PC-9 (cell line): ENCODE measurements at regions not wholly inside any gene's neighbourhood (a gene's known extent, or its start where the extent isn't known, plus 50 kb on each side); places are given as distances from the start of the nearest gene placed in this dataset.

Experiments used
- CTCF ChIP-seq: fragments of 200-600 bp; sonication (generic); conservative IDR thresholded peaks from 2 replicates; pipeline ENCODE4 v1.6.1; 2017; ENCODE audit warnings: mixed run types, antibody characterized with exemption, mild to moderate bottlenecking, moderate library complexity
- EZH2 ChIP-seq: fragments of 200-600 bp; sonication (generic); IDR thresholded peaks from 2 replicates; pipeline ENCODE4 v1.8.0; 2017; ENCODE audit warnings: antibody characterized with exemption, low read depth

GRCh38 chr6:85015396-85015990, 251.1 kb upstream of the TBX18 start:
- no peak for TF ChIP-seq EZH2
- peak; percentile 74 for TF ChIP-seq CTCF
